H1 (cell line): ENCODE measurements at regions not wholly inside any gene's neighbourhood (a gene's known extent, or its start where the extent isn't known, plus 50 kb on each side); places are given as distances from the start of the nearest gene placed in this dataset.

Experiments used
- CTCF ChIA-PET: fragments of 300-600 bp; sonication (Branson Sonifier 250); formaldehyde crosslinking; loops from one replicate; lab custom pipeline; 2021; ENCODE audit not compliant: partially characterized antibody; lab: Charles Lee
- POLR2A ChIA-PET: fragments of 300-600 bp; sonication (Branson Sonifier 250); formaldehyde crosslinking; loops from one replicate; lab custom pipeline; 2021; ENCODE audit warnings: inconsistent platforms; ENCODE audit not compliant: partially characterized antibody; lab: Charles Lee
- DNase-seq, 2 experiments: peaks; one replicate each; pipeline versions ENCODE4 v3.0.0 to v3.0.0-alpha.2; 2010 to 2022; ENCODE audit warnings: low spot score in 2 of 2, low read depth in 1 of 2, mixed read lengths in 1 of 2
- FAIRE-seq: peaks from 2 replicates; lab custom pipeline; 2011; peaks lifted over from hg19 to GRCh38; lab: Jason Lieb, UNC
- H2AFZ ChIP-seq: 2 replicates; pipeline ENCODE4 v1.8.1; 2012; ENCODE audit warnings: low read length, inconsistent platforms
- H2AK5ac ChIP-seq: 2 replicates; pipeline ENCODE4 v1.6.1; 2013; ENCODE audit warnings: low read depth, low read length
- H2BK120ac ChIP-seq: replicated peaks from 2 replicates; pipeline ENCODE3; 2013; ENCODE audit warnings: low read depth, low read length, inconsistent platforms
- H2BK12ac ChIP-seq: 2 replicates; pipeline ENCODE4 v1.6.1; 2013; ENCODE audit warnings: low read depth, low read length
- H2BK15ac ChIP-seq: 2 replicates; pipeline ENCODE4 v1.6.1; 2013; ENCODE audit warnings: low read length
- H2BK20ac ChIP-seq: 2 replicates; pipeline ENCODE4 v1.6.1; 2013; ENCODE audit warnings: low read length
- H2BK5ac ChIP-seq: 2 replicates; pipeline ENCODE4 v1.6.1; 2013; ENCODE audit warnings: low read depth, low read length
- H3K14ac ChIP-seq: 2 replicates; pipeline ENCODE4 v1.6.1; 2013; ENCODE audit warnings: inconsistent platforms; ENCODE audit not compliant: insufficient read length
- H3K18ac ChIP-seq: 2 replicates; pipeline ENCODE4 v1.6.1; 2013; ENCODE audit warnings: low read length; ENCODE audit errors: extremely low read depth
- H3K23ac ChIP-seq: 2 replicates; pipeline ENCODE4 v1.6.1; 2013; ENCODE audit warnings: inconsistent platforms; ENCODE audit not compliant: insufficient read length
- H3K23me2 ChIP-seq: 2 replicates; pipeline ENCODE4 v1.6.1; 2013; ENCODE audit warnings: low read depth, low read length
- H3K27ac ChIP-seq: 2 replicates; pipeline ENCODE4 v1.6.1; 2011; ENCODE audit warnings: low read depth, low read length, inconsistent platforms
- H3K27me3 ChIP-seq, 4 experiments: replicated peaks in 1 of 4; 1 replicate in 1 of 4; 2 replicates in 3 of 4; pipeline versions ENCODE4 v1.6.1 to v1.8.1; 2011 to 2013; ENCODE audit warnings: low read length in 3 of 4, mild to moderate bottlenecking in 3 of 4, inconsistent platforms in 2 of 4, mixed read lengths in 2 of 4, moderate library complexity in 1 of 4; ENCODE audit not compliant: control insufficient read depth in 3 of 4, insufficient read depth in 3 of 4; ENCODE audit errors: extremely low read depth in 1 of 4
- H3K36me3 ChIP-seq, 4 experiments: 2 replicates each; pipeline versions ENCODE4 v1.6.1 to v1.8.1; 2011 to 2013; ENCODE audit warnings: mild to moderate bottlenecking in 4 of 4, low read length in 3 of 4, moderate library complexity in 2 of 4, control low read depth in 1 of 4, inconsistent platforms in 1 of 4; ENCODE audit not compliant: insufficient read depth in 4 of 4, control insufficient read depth in 2 of 4
- H3K4ac ChIP-seq: replicated peaks from 2 replicates; pipeline ENCODE3; 2013; ENCODE audit warnings: low read length, low read depth, mixed read lengths, inconsistent platforms; ENCODE audit not compliant: insufficient read length
- H3K4me1 ChIP-seq, 4 experiments: replicated peaks in 1 of 4; 1 replicate in 1 of 4; 2 replicates in 3 of 4; pipeline versions ENCODE4 v1.6.1 to v1.8.1; 2011 to 2013; ENCODE audit warnings: low read length in 3 of 4, inconsistent platforms in 2 of 4, mixed read lengths in 1 of 4; ENCODE audit not compliant: insufficient read depth in 4 of 4, control insufficient read depth in 3 of 4
- H3K4me2 ChIP-seq, 2 experiments: 2 replicates each; pipeline versions ENCODE4 v1.6.1 to v1.8.1; 2011 to 2013; ENCODE audit warnings: low read depth in 2 of 2, low read length in 2 of 2, control low read depth in 1 of 2, inconsistent platforms in 1 of 2, mild to moderate bottlenecking in 1 of 2; ENCODE audit not compliant: insufficient read depth in 1 of 2
- H3K4me3 ChIP-seq, 4 experiments: fragments of 200-600, 300-600 bp in 1 of 4; sonication (generic), shearing (Covaris generic), sonication (Bioruptor Twin) in 1 of 4; 2 replicates each; pipeline versions ENCODE4 v1.5.1 to v1.8.1; 2011 to 2016; ENCODE audit warnings: low read length in 4 of 4, low read depth in 3 of 4, control low read depth in 2 of 4, inconsistent platforms in 2 of 4, mild to moderate bottlenecking in 2 of 4, mixed read lengths in 1 of 4, moderate library complexity in 1 of 4; ENCODE audit not compliant: insufficient read depth in 2 of 4; ENCODE audit errors: extremely low read depth in 1 of 4
- H3K56ac ChIP-seq: replicated peaks from 2 replicates; pipeline ENCODE3; 2013; ENCODE audit warnings: low read depth, mild to moderate bottlenecking, mixed read lengths, low read length, inconsistent platforms; ENCODE audit not compliant: insufficient read length
- H3K79me1 ChIP-seq: 2 replicates; pipeline ENCODE4 v1.6.1; 2013; ENCODE audit warnings: low read depth, low read length, control low read depth
- H3K79me2 ChIP-seq, 2 experiments: 2 replicates each; pipeline versions ENCODE4 v1.6.1 to v1.8.1; 2012 to 2013; ENCODE audit warnings: low read length in 2 of 2, mild to moderate bottlenecking in 2 of 2, inconsistent platforms in 1 of 2; ENCODE audit not compliant: insufficient read depth in 2 of 2, control insufficient read depth in 1 of 2
- H3K9ac ChIP-seq, 4 experiments: replicated peaks in 1 of 4; 1 replicate in 1 of 4; 2 replicates in 3 of 4; pipeline versions ENCODE4 v1.6.1 to v1.8.1; 2011 to 2013; ENCODE audit warnings: low read depth in 3 of 4, low read length in 3 of 4, control low read depth in 2 of 4, mild to moderate bottlenecking in 2 of 4, moderate library complexity in 2 of 4, inconsistent platforms in 1 of 4; ENCODE audit errors: extremely low read depth in 1 of 4
- H3K9me3 ChIP-seq, 2 experiments: 2 replicates each; pipeline versions ENCODE4 v1.6.1 to v1.8.1; 2012 to 2013; ENCODE audit warnings: mild to moderate bottlenecking in 2 of 2, moderate library complexity in 2 of 2, control low read depth in 1 of 2, inconsistent platforms in 1 of 2, low read depth in 1 of 2, low read length in 1 of 2, mixed read lengths in 1 of 2; ENCODE audit not compliant: insufficient read depth in 2 of 2
- H4K20me1 ChIP-seq, 2 experiments: replicated peaks in 1 of 2; 2 replicates each; pipeline versions ENCODE3 to v1.8.1; 2011 to 2013; ENCODE audit warnings: inconsistent platforms in 2 of 2, low read length in 2 of 2, mild to moderate bottlenecking in 1 of 2; ENCODE audit not compliant: insufficient read depth in 2 of 2, control insufficient read depth in 1 of 2
- H4K5ac ChIP-seq: 2 replicates; pipeline ENCODE4 v1.6.1; 2013; ENCODE audit warnings: low read length, low read depth, mixed read lengths, inconsistent platforms; ENCODE audit not compliant: insufficient read length
- H4K8ac ChIP-seq: 2 replicates; pipeline ENCODE4 v1.8.0; 2013; ENCODE audit warnings: mild to moderate bottlenecking, moderate library complexity, low read length, inconsistent platforms; ENCODE audit not compliant: insufficient read depth; ENCODE audit errors: extremely low read depth
- H4K91ac ChIP-seq: replicated peaks from 2 replicates; pipeline ENCODE3; 2013; ENCODE audit warnings: low read length, mixed read lengths, inconsistent platforms; ENCODE audit not compliant: insufficient read length
- POU5F1 ChIP-seq: IDR thresholded peaks from 2 replicates; pipeline ENCODE4 v1.6.1; 2011; ENCODE audit warnings: low read depth, mild to moderate bottlenecking, low read length, moderate library complexity
- SUZ12 ChIP-seq: fragments of 200-600 bp; sonication (generic); IDR thresholded peaks from 2 replicates; pipeline ENCODE4 v1.6.1; 2012; ENCODE audit warnings: mild to moderate bottlenecking, inconsistent platforms, low read length, moderate library complexity, mixed read lengths
- WGBS, 2 experiments: shearing (Covaris generic) in 1 of 2; methylation state at CpG; one replicate each; pipeline versions ENCODE4 v1.1.6 to v1.1.7; 2013 to 2015; ENCODE audit warnings: low lambda C conversion rate in 2 of 2, mixed read lengths in 2 of 2, inconsistent platforms in 1 of 2, low coverage in 1 of 2, missing lambda C conversion rate in 1 of 2; ENCODE audit not compliant: insufficient replicate concordance in 2 of 2, insufficient coverage in 1 of 2, insufficient read length in 1 of 2; ENCODE audit errors: extremely low coverage in 1 of 2, missing lambda C conversion rate in 1 of 2; 5-methylcytosine and 5-hydroxymethylcytosine counted together

- CTCF ChIA-PET, result interaction anchor here (3.3 kb wide), 1 partner anchor 11 kb away, joined by 13 read pairs; no protein-coding TSS in a partner anchor
These were observed 96.9 kb downstream of the SPP2 start for GRCh38 chr2:234147335-234147861.

More at GRCh38 chr2:234147335-234147861, 96.9 kb downstream of the SPP2 start:
- Histone ChIP-seq H3K18ac (no peak overlapping the region), H2BK20ac (no peak overlapping the region), H3K9ac (no peak overlapping the region), H3K14ac (no peak overlapping the region), H4K8ac (no peak overlapping the region), H2AFZ (no peak overlapping the region), H3K56ac (no peak overlapping the region), H4K20me1 (no peaks in the 10 kb centered on the region), H3K27ac (no peak overlapping the region), H2BK12ac (no peak overlapping the region), H2BK15ac (no peak overlapping the region), H3K23me2 (no peaks in the 10 kb centered on the region), H3K4ac (no peak overlapping the region), H3K4me2 (no peak overlapping the region), H3K36me3 (no peaks in the 10 kb centered on the region), H2BK120ac (no peak overlapping the region), H4K91ac (no peak overlapping the region), H3K79me2 (no peaks in the 10 kb centered on the region), H3K23ac (no peak overlapping the region), H2BK5ac (no peak overlapping the region), H3K79me1 (no peaks in the 10 kb centered on the region), H3K4me1 (no peaks in the 10 kb centered on the region), H3K4me3 (no peak overlapping the region), H3K9me3 (peaks cover 2 to 4% of the 10 kb centered on the region in 2 experiments; a peak in 1 of 4 replicates), H2AK5ac (no peak overlapping the region), H3K27me3 (no peaks in the 10 kb centered on the region), H4K5ac (no peak overlapping the region)
- FAIRE-seq, result no peak
- DNase-seq, result no peak
- WGBS, 2 experiments, result 85% methylated on average over 3 of the region's 3 CpGs; no CpG with 5 or more reads in 1 of the 2 experiments
- POLR2A ChIA-PET, result no interaction called here
- TF ChIP-seq SUZ12 (no peak), POU5F1 (no peak)
